ENCODE measurements at regions not wholly inside any gene's neighbourhood (a gene's known extent, or its start where the extent isn't known, plus 50 kb on each side); places are given as distances from the start of the nearest gene placed in this dataset.

- TF ChIP-seq CTCF (IDR thresholded peaks at IDR 0.05; ENCODE audit: insufficient read depth, low read length) (no peak), REST (IDR thresholded peaks at IDR 0.05; ENCODE audit: insufficient replicate concordance, low read depth) (no peak), POLR2AphosphoS5 (IDR thresholded peaks at IDR 0.05; ENCODE audit: low read depth) (no peak), GABPA (IDR thresholded peaks at IDR 0.05; ENCODE audit: low read depth) (no peak)
These were observed 199.1 kb upstream of the NXPH2 start for GRCh38 chr2:138979131-138979785.
